ENCODE measurements at regions not wholly inside any gene's neighbourhood (a gene's known extent, or its start where the extent isn't known, plus 50 kb on each side); places are given as distances from the start of the nearest gene placed in this dataset.

- no peaks in the 10 kb centered on the region for H3K9me3 ChIP-seq
- ATAC-seq (no peak), DNase-seq (no peak)
- no peak overlapping the region for H3K27ac ChIP-seq
- no peaks in the 10 kb centered on the region for H3K4me1 ChIP-seq
- H3K4me3 ChIP-seq = no peak overlapping the region
- no peaks in the 10 kb centered on the region for H3K27me3 ChIP-seq
- TF ChIP-seq CTCF (IDR thresholded peaks at IDR 0.05) (no peak), POLR2A (IDR thresholded peaks at IDR 0.05) (no peak)
- no peaks in the 10 kb centered on the region for H3K36me3 ChIP-seq
- whole genome bisulfite sequencing (ENCODE audit: insufficient coverage, low coverage, low lambda C conversion rate, missing lambda C conversion rate) = 80% methylated on average over 1 of the region's 1 CpG
- intact Hi-C loops (cut with DNase I) = no loop called here
These were observed 185.5 kb upstream of the AFF2 start for GRCh38 chrX:148314876-148315275.

GRCh38 chrX:148316446-148316845, 184.0 kb upstream of the AFF2 start:
- DNase-seq (no peak), ATAC-seq (no peak)
- Histone ChIP-seq H3K36me3 (no peaks in the 10 kb centered on the region), H3K9me3 (no peaks in the 10 kb centered on the region), H3K27ac (no peak overlapping the region), H3K27me3 (no peaks in the 10 kb centered on the region), H3K4me3 (no peak overlapping the region), H3K4me1 (no peaks in the 10 kb centered on the region)
- TF ChIP-seq CTCF (IDR thresholded peaks at IDR 0.05) (no peak), POLR2A (IDR thresholded peaks at IDR 0.05) (no peak)
- intact Hi-C loops (cut with DNase I) = no loop called here
- 27% methylated on average over 1 of the region's 1 CpG for WGBS (ENCODE audit: insufficient coverage, low coverage, low lambda C conversion rate, missing lambda C conversion rate)

- H3K9me3 ChIP-seq = no peaks in the 10 kb centered on the region
- H3K36me3 ChIP-seq = no peaks in the 10 kb centered on the region
- TF ChIP-seq POLR2A (IDR thresholded peaks at IDR 0.05) (no peak), CTCF (IDR thresholded peaks at IDR 0.05) (no peak)
- 37% methylated on average over 2 of the region's 2 CpGs for WGBS (ENCODE audit: insufficient coverage, low coverage, low lambda C conversion rate, missing lambda C conversion rate)
- intact Hi-C loops (cut with DNase I) = no loop called here
- no peaks in the 10 kb centered on the region for H3K27me3 ChIP-seq
- no peaks in the 10 kb centered on the region for H3K4me1 ChIP-seq
- DNase-seq (no peak), ATAC-seq (no peak)
- no peak overlapping the region for H3K27ac ChIP-seq
- no peak overlapping the region for H3K4me3 ChIP-seq
These were observed 177.5 kb upstream of the AFF2 start for GRCh38 chrX:148322906-148323305.

- ATAC-seq = no peak
- no peaks in the 10 kb centered on the region for H3K36me3 ChIP-seq
- no peak for TF ChIP-seq POLR2A (IDR thresholded peaks at IDR 0.05)
- no peak for TF ChIP-seq CTCF (IDR thresholded peaks at IDR 0.05)
- no peak for DNase-seq
- WGBS (ENCODE audit: insufficient coverage, low coverage, low lambda C conversion rate, missing lambda C conversion rate) = 33% methylated on average over 1 of the region's 1 CpG
- no peaks in the 10 kb centered on the region for H3K4me1 ChIP-seq
- no peak overlapping the region for H3K27ac ChIP-seq
- H3K27me3 ChIP-seq = no peaks in the 10 kb centered on the region
- H3K9me3 ChIP-seq = no peaks in the 10 kb centered on the region
- intact Hi-C loops (cut with DNase I) = no loop called here
- no peak overlapping the region for H3K4me3 ChIP-seq
These were observed 166.4 kb upstream of the AFF2 start for GRCh38 chrX:148333989-148334388.

GRCh38 chrX:148337873-148338272, 162.5 kb upstream of the AFF2 start:
- no peaks in the 10 kb centered on the region for H3K9me3 ChIP-seq
- intact Hi-C loops (cut with DNase I) = no loop called here
- DNase-seq = no peak
- no peak overlapping the region for H3K4me3 ChIP-seq
- H3K4me1 ChIP-seq = no peaks in the 10 kb centered on the region
- H3K27ac ChIP-seq = no peak overlapping the region
- WGBS (ENCODE audit: insufficient coverage, low coverage, low lambda C conversion rate, missing lambda C conversion rate) = no CpG with 5 or more reads among the region's 4 CpGs
- H3K36me3 ChIP-seq = no peaks in the 10 kb centered on the region
- no peak for ATAC-seq
- no peaks in the 10 kb centered on the region for H3K27me3 ChIP-seq
- TF ChIP-seq POLR2A (IDR thresholded peaks at IDR 0.05) (no peak), CTCF (IDR thresholded peaks at IDR 0.05) (no peak)
